Endothelial cell of umbilical vein (primary cell): ENCODE measurements at regions not wholly inside any gene's neighbourhood (a gene's known extent, or its start where the extent isn't known, plus 50 kb on each side); places are given as distances from the start of the nearest gene placed in this dataset.

Source experiments
- BruUV-seq: library from RNA; stranded (reverse); fragments of 400-500 nt; replicated peaks from 2 replicates; lab custom pipeline; 2021; lab: Mats Ljungman, UMichigan
- CTCF ChIA-PET: fragments of 300-600, 350-600 bp; sonication (Branson Sonifier 250); formaldehyde crosslinking; loops from one replicate; lab custom pipeline; 2021; ENCODE audit warnings: antibody characterized with exemption, inconsistent platforms; lab: Charles Lee
- POLR2A ChIA-PET: fragments of 300-600, 350-600 bp; sonication (Branson Sonifier 250); formaldehyde crosslinking; loops from one replicate; lab custom pipeline; 2021; ENCODE audit warnings: antibody characterized with exemption, inconsistent platforms; lab: Charles Lee
- DNase-seq: peaks from one replicate; pipeline ENCODE4 v3.0.0-alpha.2; 2011; ENCODE audit warnings: low read depth, low spot score
- FAIRE-seq: peaks from 2 replicates; lab custom pipeline; 2011; peaks lifted over from hg19 to GRCh38; lab: Jason Lieb, UNC
- H2AFZ ChIP-seq: 2 replicates; pipeline ENCODE4 v1.6.0; 2012; ENCODE audit warnings: low read depth, low read length, control low read depth, inconsistent platforms
- H3K27ac ChIP-seq: 2 replicates; pipeline ENCODE4 v1.5.1; 2011; ENCODE audit warnings: low read depth, mild to moderate bottlenecking, control low read depth, low read length, moderate library complexity; ENCODE audit not compliant: insufficient read depth
- H3K27me3 ChIP-seq, 2 experiments: 2 replicates each; pipeline versions ENCODE4 v1.6.0 to v1.6.1; 2011; ENCODE audit warnings: low read length in 2 of 2, mixed read lengths in 1 of 2; ENCODE audit not compliant: control insufficient read depth in 2 of 2, insufficient read depth in 2 of 2
- H3K36me3 ChIP-seq, 2 experiments: 2 replicates in 1 of 2; 3 replicates in 1 of 2; pipeline ENCODE4 v1.5.1; 2011; ENCODE audit warnings: low read length in 2 of 2, mild to moderate bottlenecking in 1 of 2, moderate library complexity in 1 of 2; ENCODE audit not compliant: control insufficient read depth in 2 of 2, insufficient read depth in 2 of 2; ENCODE audit errors: extremely low read depth in 1 of 2
- H3K4me1 ChIP-seq: 3 replicates; pipeline ENCODE4 v1.5.1; 2011; ENCODE audit warnings: mild to moderate bottlenecking, low read length; ENCODE audit not compliant: control insufficient read depth, insufficient read depth; ENCODE audit errors: extremely low read depth
- H3K4me2 ChIP-seq: 2 replicates; pipeline ENCODE4 v1.6.1; 2011; ENCODE audit warnings: low read length, control low read depth, mixed read lengths; ENCODE audit not compliant: insufficient read depth
- H3K4me3 ChIP-seq, 3 experiments: fragments of 200-600 bp in 1 of 3; sonication (generic), shearing (Covaris generic) in 1 of 3; replicated peaks in 1 of 3; 2 replicates each; pipeline ENCODE4 v1.5.1; 2011 to 2016; ENCODE audit warnings: control low read depth in 3 of 3, low read length in 3 of 3, mild to moderate bottlenecking in 2 of 3, inconsistent platforms in 1 of 3, low read depth in 1 of 3, moderate library complexity in 1 of 3; ENCODE audit not compliant: insufficient read depth in 1 of 3
- H3K79me2 ChIP-seq: 2 replicates; pipeline ENCODE4 v1.6.0; 2012; ENCODE audit warnings: low read length, inconsistent platforms; ENCODE audit not compliant: control insufficient read depth, insufficient read depth
- H3K9ac ChIP-seq: replicated peaks from 2 replicates; pipeline ENCODE3; 2011; ENCODE audit warnings: low read length, control low read depth; ENCODE audit not compliant: insufficient read depth; ENCODE audit errors: extremely low read depth
- H3K9me1 ChIP-seq: replicated peaks from 3 replicates; pipeline ENCODE4 v1.6.0; 2011; ENCODE audit warnings: mild to moderate bottlenecking, low read length; ENCODE audit not compliant: control insufficient read depth, insufficient read depth; ENCODE audit errors: extremely low read depth
- H3K9me3 ChIP-seq: replicated peaks from 2 replicates; pipeline ENCODE4 v1.5.1; 2012; ENCODE audit warnings: low read length, inconsistent platforms; ENCODE audit not compliant: control insufficient read depth, insufficient read depth
- H4K20me1 ChIP-seq: replicated peaks from 2 replicates; pipeline ENCODE3; 2011; ENCODE audit warnings: mild to moderate bottlenecking, low read length; ENCODE audit not compliant: control insufficient read depth, insufficient read depth; ENCODE audit errors: extremely low read depth
- EZH2 ChIP-seq: IDR thresholded peaks from 2 replicates; pipeline ENCODE4 v1.6.1; 2012; ENCODE audit warnings: borderline replicate concordance, low read depth, mild to moderate bottlenecking, moderate library complexity, low read length, inconsistent platforms; ENCODE audit not compliant: severe bottlenecking
- FOS ChIP-seq: IDR thresholded peaks from 2 replicates; pipeline ENCODE4 v1.6.1; 2011; ENCODE audit warnings: mild to moderate bottlenecking, low read length, moderate library complexity, borderline replicate concordance; ENCODE audit not compliant: insufficient read depth
- GATA2 ChIP-seq: IDR thresholded peaks from 2 replicates; pipeline ENCODE4 v1.7.0; 2011; ENCODE audit warnings: low read depth, mild to moderate bottlenecking, moderate library complexity, mixed read lengths, low read length; ENCODE audit not compliant: insufficient read length, insufficient read depth
- JUN ChIP-seq: IDR thresholded peaks from 2 replicates; pipeline ENCODE4 v1.6.1; 2011; ENCODE audit warnings: borderline replicate concordance, low read depth; ENCODE audit not compliant: insufficient read length, insufficient read depth
- MYC ChIP-seq: IDR thresholded peaks from one replicate; pipeline ENCODE4 v1.6.1; 2011; ENCODE audit warnings: mild to moderate bottlenecking, low read depth, low read length
- POLR2A ChIP-seq: IDR thresholded peaks from 2 replicates; pipeline ENCODE4 v1.6.1; 2012; ENCODE audit warnings: low read depth, mild to moderate bottlenecking, control low read depth, low read length
- POLR2AphosphoS5 ChIP-seq: IDR thresholded peaks from 2 replicates; pipeline ENCODE4 v1.6.1; 2012; ENCODE audit warnings: low read depth, mild to moderate bottlenecking, control low read depth, low read length, moderate library complexity; ENCODE audit not compliant: insufficient read depth
- dilution Hi-C: fragments of 300-500 bp; cut with MboI; formaldehyde crosslinking; loops from one replicate; pipeline ENCODE4 v1.15.0; 2019; ENCODE audit warnings: low sequenced_read_pairs; ENCODE audit not compliant: extremely low pct_ligation_motif_present
- intact Hi-C: fragments of 100-400 bp; cut with micrococcal nuclease; formaldehyde crosslinking; loops from one replicate; pipeline ENCODE4 v1.10.0; 2022
- TF ChIP-seq, protein P1 (sequence below), 2 donors: IDR thresholded peaks; 1 replicate in 1 of 2; 2 replicates in 1 of 2; pipeline ENCODE4 v1.5.1; 2011; ENCODE audit warnings: low read length in 2 of 2, mild to moderate bottlenecking in 2 of 2, moderate library complexity in 2 of 2, control low read depth in 1 of 2, inconsistent platforms in 1 of 2, low read depth in 1 of 2; ENCODE audit not compliant: insufficient read depth in 1 of 2; ENCODE audit errors: extremely low read depth in 1 of 2
- TF ChIP-seq, protein P2 (sequence below): IDR thresholded peaks from 2 replicates; pipeline ENCODE4 v1.6.1; 2011; ENCODE audit not compliant: insufficient read depth, insufficient read length

- no TSS peak for BruUV-seq
- H3K4me1 ChIP-seq, result no peaks in the 10 kb centered on the region
- no peaks in the 10 kb centered on the region for H3K9me3 ChIP-seq
- H3K4me2 ChIP-seq, result no peak overlapping the region
- no peaks in the 10 kb centered on the region for H3K79me2 ChIP-seq
- peaks cover 0 to 3% of the 10 kb centered on the region in 2 experiments for H3K27me3 ChIP-seq
- ChIA-PET CTCF (no interaction called here), POLR2A (no interaction called here)
- intact Hi-C loops, result no loop called here
- H3K4me3 ChIP-seq, result no peak overlapping the region
- no peak overlapping the region for H3K27ac ChIP-seq
- dilution Hi-C loops, result no loop called here
- H2AFZ ChIP-seq, result no peak overlapping the region
- no peaks in the 10 kb centered on the region for H3K9me1 ChIP-seq
- no peaks in the 10 kb centered on the region for H4K20me1 ChIP-seq
- DNase-seq (no peak), FAIRE-seq (no peak)
- no peak overlapping the region for H3K9ac ChIP-seq
- TF ChIP-seq, protein P1, sequence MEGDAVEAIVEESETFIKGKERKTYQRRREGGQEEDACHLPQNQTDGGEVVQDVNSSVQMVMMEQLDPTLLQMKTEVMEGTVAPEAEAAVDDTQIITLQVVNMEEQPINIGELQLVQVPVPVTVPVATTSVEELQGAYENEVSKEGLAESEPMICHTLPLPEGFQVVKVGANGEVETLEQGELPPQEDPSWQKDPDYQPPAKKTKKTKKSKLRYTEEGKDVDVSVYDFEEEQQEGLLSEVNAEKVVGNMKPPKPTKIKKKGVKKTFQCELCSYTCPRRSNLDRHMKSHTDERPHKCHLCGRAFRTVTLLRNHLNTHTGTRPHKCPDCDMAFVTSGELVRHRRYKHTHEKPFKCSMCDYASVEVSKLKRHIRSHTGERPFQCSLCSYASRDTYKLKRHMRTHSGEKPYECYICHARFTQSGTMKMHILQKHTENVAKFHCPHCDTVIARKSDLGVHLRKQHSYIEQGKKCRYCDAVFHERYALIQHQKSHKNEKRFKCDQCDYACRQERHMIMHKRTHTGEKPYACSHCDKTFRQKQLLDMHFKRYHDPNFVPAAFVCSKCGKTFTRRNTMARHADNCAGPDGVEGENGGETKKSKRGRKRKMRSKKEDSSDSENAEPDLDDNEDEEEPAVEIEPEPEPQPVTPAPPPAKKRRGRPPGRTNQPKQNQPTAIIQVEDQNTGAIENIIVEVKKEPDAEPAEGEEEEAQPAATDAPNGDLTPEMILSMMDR (IDR thresholded peaks at IDR 0.05; ENCODE audit: extremely low read depth in 1 of 2, insufficient read depth in 1 of 2, low read depth in 1 of 2, low read length in 2 of 2), result no peak
- TF ChIP-seq EZH2, result no peak
- no peak for TF ChIP-seq MYC
- no peak for TF ChIP-seq JUN
- no peak for TF ChIP-seq POLR2AphosphoS5
- no peak for TF ChIP-seq POLR2A
- TF ChIP-seq GATA2, result no peak
- TF ChIP-seq FOS, result no peak
- TF ChIP-seq, protein P2, sequence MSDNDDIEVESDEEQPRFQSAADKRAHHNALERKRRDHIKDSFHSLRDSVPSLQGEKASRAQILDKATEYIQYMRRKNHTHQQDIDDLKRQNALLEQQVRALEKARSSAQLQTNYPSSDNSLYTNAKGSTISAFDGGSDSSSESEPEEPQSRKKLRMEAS, result no peak
- no peaks in the 10 kb centered on the region for H3K36me3 ChIP-seq
Observed at GRCh38 chrX:109301177-109301576, 180.7 kb downstream of the GUCY2F start.
